ENCODE measurements at regions not wholly inside any gene's neighbourhood (a gene's known extent, or its start where the extent isn't known, plus 50 kb on each side); places are given as distances from the start of the nearest gene placed in this dataset.

DNA sequence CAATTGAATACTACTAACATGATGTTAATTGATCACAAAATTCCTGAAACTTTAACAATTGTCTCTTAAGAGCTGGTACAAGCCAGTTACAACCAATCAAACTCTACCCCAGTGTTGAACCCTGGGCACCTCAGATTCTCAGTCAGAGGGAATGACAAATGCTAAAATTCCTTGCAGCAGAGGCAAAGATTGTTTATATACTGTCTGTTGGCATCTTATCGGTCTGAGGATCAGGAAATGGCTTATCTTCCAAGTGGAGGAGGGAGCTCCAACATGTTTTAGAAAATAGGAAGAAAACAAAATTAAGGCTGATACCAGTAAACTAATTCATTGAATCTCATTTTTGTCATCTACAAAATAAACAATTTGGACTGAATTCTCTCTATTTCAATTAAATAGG, 527.8 kb upstream of the ZNF608 start:
- TF ChIP-seq, protein P1, sequence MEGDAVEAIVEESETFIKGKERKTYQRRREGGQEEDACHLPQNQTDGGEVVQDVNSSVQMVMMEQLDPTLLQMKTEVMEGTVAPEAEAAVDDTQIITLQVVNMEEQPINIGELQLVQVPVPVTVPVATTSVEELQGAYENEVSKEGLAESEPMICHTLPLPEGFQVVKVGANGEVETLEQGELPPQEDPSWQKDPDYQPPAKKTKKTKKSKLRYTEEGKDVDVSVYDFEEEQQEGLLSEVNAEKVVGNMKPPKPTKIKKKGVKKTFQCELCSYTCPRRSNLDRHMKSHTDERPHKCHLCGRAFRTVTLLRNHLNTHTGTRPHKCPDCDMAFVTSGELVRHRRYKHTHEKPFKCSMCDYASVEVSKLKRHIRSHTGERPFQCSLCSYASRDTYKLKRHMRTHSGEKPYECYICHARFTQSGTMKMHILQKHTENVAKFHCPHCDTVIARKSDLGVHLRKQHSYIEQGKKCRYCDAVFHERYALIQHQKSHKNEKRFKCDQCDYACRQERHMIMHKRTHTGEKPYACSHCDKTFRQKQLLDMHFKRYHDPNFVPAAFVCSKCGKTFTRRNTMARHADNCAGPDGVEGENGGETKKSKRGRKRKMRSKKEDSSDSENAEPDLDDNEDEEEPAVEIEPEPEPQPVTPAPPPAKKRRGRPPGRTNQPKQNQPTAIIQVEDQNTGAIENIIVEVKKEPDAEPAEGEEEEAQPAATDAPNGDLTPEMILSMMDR (IDR thresholded peaks at IDR 0.05): no peak
- TF ChIP-seq POLR2AphosphoS5 (IDR thresholded peaks at IDR 0.05) (no peak), EP300 (IDR thresholded peaks at IDR 0.05) (no peak), POLR2A (IDR thresholded peaks at IDR 0.05) (no peak)

Measured in sigmoid colon (tissue), 4 donors.